ENCODE measurements at regions not wholly inside any gene's neighbourhood (a gene's known extent, or its start where the extent isn't known, plus 50 kb on each side); places are given as distances from the start of the nearest gene placed in this dataset.

DNA sequence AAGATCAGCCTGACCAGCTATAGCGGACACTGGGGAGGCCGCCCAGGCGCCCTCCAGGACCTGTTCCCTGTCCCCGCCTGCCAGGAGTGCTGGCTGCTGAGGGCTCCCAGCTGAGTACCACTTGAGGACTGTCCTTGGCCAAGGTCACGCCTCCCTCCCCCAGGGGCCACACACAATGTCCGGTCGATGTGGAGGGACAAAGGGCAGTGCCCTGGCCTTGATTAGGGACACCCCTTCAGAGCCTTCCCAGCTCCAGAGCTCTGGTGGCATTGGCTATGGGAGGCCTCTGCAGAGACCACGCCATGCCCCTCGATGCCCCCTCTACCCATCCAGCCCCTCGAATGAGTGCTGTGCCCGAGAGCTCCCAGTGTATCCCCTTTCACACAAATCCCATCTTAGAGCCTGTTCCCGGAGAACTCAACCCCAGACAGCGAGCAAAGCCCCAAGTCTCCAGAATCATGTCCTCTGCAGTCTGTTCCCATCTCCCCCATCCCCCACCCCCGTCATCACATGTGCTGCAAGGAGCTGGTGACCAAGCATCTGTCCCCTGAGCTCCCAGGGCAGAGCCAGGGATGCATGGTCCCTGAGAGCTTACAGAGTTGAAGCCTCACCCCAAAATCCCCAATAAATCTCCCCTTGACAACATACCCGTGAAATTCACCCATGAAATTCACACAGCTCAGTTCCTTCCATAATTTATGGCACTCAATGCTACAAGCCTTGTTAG lies 158.9 kb downstream of the NUP210 start:
- Histone ChIP-seq H3K27ac (replicated peaks) (no peak overlapping the region), H3K27me3 (ENCODE audit: insufficient read depth, poor library complexity, severe bottlenecking) (peaks cover 11% of the 10 kb centered on the region), H3K4me3 (replicated peaks; ENCODE audit: insufficient read depth, low read length) (no peak overlapping the region)
- DNase-seq (ENCODE audit: low read depth in 1 of 2, low spot score in 1 of 2), result no peak
- TF ChIP-seq SPI1 (IDR thresholded peaks at IDR 0.05; ENCODE audit: borderline replicate concordance, low read depth), result no peak
- no peak for TF ChIP-seq GABPA (IDR thresholded peaks at IDR 0.05; ENCODE audit: low read depth)
- TF ChIP-seq POLR2AphosphoS5 (IDR thresholded peaks at IDR 0.05; ENCODE audit: low read depth), result no peak
- TF ChIP-seq, protein P1, sequence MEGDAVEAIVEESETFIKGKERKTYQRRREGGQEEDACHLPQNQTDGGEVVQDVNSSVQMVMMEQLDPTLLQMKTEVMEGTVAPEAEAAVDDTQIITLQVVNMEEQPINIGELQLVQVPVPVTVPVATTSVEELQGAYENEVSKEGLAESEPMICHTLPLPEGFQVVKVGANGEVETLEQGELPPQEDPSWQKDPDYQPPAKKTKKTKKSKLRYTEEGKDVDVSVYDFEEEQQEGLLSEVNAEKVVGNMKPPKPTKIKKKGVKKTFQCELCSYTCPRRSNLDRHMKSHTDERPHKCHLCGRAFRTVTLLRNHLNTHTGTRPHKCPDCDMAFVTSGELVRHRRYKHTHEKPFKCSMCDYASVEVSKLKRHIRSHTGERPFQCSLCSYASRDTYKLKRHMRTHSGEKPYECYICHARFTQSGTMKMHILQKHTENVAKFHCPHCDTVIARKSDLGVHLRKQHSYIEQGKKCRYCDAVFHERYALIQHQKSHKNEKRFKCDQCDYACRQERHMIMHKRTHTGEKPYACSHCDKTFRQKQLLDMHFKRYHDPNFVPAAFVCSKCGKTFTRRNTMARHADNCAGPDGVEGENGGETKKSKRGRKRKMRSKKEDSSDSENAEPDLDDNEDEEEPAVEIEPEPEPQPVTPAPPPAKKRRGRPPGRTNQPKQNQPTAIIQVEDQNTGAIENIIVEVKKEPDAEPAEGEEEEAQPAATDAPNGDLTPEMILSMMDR (IDR thresholded peaks at IDR 0.05; ENCODE audit: insufficient read depth, low read length), result no peak
- TF ChIP-seq, protein P2, sequence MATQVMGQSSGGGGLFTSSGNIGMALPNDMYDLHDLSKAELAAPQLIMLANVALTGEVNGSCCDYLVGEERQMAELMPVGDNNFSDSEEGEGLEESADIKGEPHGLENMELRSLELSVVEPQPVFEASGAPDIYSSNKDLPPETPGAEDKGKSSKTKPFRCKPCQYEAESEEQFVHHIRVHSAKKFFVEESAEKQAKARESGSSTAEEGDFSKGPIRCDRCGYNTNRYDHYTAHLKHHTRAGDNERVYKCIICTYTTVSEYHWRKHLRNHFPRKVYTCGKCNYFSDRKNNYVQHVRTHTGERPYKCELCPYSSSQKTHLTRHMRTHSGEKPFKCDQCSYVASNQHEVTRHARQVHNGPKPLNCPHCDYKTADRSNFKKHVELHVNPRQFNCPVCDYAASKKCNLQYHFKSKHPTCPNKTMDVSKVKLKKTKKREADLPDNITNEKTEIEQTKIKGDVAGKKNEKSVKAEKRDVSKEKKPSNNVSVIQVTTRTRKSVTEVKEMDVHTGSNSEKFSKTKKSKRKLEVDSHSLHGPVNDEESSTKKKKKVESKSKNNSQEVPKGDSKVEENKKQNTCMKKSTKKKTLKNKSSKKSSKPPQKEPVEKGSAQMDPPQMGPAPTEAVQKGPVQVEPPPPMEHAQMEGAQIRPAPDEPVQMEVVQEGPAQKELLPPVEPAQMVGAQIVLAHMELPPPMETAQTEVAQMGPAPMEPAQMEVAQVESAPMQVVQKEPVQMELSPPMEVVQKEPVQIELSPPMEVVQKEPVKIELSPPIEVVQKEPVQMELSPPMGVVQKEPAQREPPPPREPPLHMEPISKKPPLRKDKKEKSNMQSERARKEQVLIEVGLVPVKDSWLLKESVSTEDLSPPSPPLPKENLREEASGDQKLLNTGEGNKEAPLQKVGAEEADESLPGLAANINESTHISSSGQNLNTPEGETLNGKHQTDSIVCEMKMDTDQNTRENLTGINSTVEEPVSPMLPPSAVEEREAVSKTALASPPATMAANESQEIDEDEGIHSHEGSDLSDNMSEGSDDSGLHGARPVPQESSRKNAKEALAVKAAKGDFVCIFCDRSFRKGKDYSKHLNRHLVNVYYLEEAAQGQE (IDR thresholded peaks at IDR 0.05; ENCODE audit: insufficient replicate concordance, low read depth), result no peak

DNA sequence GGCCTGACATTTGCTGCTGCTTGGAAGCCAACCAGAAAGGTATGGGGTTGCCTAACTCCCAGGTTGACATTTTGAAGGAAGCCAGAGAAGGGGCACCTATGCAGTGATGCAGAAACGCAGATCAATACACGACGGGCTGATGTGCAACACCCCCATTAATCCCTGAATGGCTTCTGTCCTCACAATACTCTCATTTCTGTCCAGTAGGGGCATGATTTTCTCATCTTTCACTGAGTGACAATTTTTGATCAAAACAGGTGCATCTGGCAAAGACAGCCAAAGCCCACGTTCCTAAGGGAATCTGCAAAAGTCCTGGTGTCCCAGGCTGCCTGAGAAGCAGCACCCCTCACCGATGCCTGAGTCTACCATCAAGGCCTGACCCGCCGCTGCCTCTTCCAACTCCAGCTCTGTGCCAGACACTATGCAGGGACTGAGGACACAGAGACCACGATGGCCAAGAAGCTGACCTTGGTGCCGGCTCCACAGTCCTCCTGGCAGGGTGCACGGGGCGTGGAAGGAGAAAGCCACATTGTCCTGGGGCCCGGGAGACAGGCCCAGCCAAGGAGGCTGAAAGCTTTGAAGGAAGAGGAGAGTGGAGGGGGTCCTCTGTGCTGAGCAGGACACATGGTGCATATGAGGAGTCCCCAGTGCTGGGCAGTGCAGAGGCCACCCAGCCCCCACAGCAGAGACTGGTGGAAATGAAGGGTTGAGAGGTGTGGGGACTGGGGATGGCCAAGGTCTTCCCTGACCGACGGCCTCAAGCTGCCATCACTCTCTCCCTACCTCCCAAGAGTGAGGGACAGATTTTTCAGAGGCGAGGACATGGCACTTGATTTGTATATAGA lies 159.6 kb downstream of the NUP210 start:
- Histone ChIP-seq H3K4me3 (replicated peaks; ENCODE audit: insufficient read depth, low read length) (no peak overlapping the region), H3K27ac (replicated peaks) (no peak overlapping the region), H3K27me3 (ENCODE audit: insufficient read depth, poor library complexity, severe bottlenecking) (peaks cover 10% of the 10 kb centered on the region)
- no peak for TF ChIP-seq POLR2AphosphoS5 (IDR thresholded peaks at IDR 0.05; ENCODE audit: low read depth)
- TF ChIP-seq, protein P2 (IDR thresholded peaks at IDR 0.05; ENCODE audit: insufficient replicate concordance, low read depth), result no peak
- TF ChIP-seq GABPA (IDR thresholded peaks at IDR 0.05; ENCODE audit: low read depth), result no peak
- TF ChIP-seq, protein P1 (IDR thresholded peaks at IDR 0.05; ENCODE audit: insufficient read depth, low read length), result no peak
- no peak for TF ChIP-seq SPI1 (IDR thresholded peaks at IDR 0.05; ENCODE audit: borderline replicate concordance, low read depth)
- no peak for DNase-seq (ENCODE audit: low read depth in 1 of 2, low spot score in 1 of 2)

DNA sequence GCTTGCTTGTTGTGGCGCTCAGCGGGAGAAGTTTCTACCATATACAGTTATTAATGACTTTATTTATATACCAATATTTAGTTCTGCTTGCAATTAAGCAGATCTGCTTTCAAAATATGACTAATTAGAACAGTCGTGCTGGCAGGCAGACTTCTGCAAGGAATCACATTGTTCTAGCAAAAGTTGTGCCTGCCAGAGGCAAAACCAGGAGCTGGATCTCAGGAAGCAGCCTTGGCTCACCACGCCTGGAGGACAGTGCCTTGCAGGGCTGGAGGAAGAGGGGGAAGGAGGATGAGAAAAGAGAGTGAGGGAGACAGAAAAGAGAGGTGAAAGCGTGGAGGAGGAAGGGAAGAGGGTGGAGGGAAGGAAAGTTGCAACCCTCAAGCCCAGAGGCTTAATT lies 160.3 kb downstream of the NUP210 start:
- TF ChIP-seq, protein P1 (IDR thresholded peaks at IDR 0.05; ENCODE audit: insufficient read depth, low read length), result no peak
- TF ChIP-seq, protein P2 (IDR thresholded peaks at IDR 0.05; ENCODE audit: insufficient replicate concordance, low read depth), result no peak
- TF ChIP-seq POLR2AphosphoS5 (IDR thresholded peaks at IDR 0.05; ENCODE audit: low read depth) (no peak), GABPA (IDR thresholded peaks at IDR 0.05; ENCODE audit: low read depth) (no peak), SPI1 (IDR thresholded peaks at IDR 0.05; ENCODE audit: borderline replicate concordance, low read depth) (no peak)
- Histone ChIP-seq H3K4me3 (replicated peaks; ENCODE audit: insufficient read depth, low read length) (no peak overlapping the region), H3K27ac (replicated peaks) (no peak overlapping the region), H3K27me3 (ENCODE audit: insufficient read depth, poor library complexity, severe bottlenecking) (peaks cover 12% of the 10 kb centered on the region)
- no peak for DNase-seq (ENCODE audit: low read depth in 1 of 2, low spot score in 1 of 2)

All from HL-60 (cell line).